ENCODE measurements at regions not wholly inside any gene's neighbourhood (a gene's known extent, or its start where the extent isn't known, plus 50 kb on each side); places are given as distances from the start of the nearest gene placed in this dataset.

DNA sequence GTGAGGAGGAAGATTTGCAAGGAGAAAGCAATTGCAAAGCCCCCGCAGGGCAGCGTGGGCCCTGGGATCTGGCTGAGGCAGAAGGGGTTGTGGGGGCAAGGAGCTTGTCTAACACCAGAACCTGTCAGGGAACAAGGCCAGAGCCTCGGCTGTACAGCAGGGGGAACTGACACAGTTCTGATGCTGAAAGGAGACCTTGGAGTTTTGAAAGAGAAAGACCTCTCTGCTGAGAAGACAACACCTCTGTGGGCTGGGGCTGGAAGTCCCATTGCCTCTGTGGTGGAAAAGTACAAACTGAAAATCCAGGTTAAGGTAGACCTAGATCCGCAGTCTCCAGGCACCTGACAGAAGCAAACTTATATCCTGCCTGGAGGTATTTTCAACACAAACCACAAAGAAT, 86.9 kb upstream of the CST7 start:
- peaks cover 5% of the 10 kb centered on the region for H3K27me3 Mint-ChIP-seq (ENCODE audit: low read depth, poor library complexity)

DNA sequence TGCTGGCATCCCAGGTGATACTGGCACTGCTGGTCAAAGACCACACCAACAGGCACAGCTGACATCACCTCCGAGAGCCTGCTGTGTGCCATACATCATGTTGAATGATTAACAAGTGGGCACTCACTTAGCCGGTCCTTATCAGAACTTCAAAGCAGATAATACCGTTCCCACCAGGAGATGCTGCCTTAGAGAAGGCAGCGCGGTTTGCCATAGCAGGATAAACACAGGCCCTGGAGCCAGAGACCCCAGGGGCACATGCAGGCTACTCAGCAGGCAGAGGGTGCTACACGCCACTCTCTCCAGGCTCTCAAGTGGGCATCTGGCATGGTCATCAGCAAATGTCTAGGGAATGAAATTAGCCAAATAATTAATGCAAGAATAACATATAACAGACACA, 86.5 kb upstream of the CST7 start:
- Mint-ChIP-seq H3K27me3 (ENCODE audit: low read depth, poor library complexity) (peaks cover 9% of the 10 kb centered on the region), H3K36me3 (ENCODE audit: low read depth) (peaks cover 5% of the 10 kb centered on the region), H3K4me1 (no peaks in the 10 kb centered on the region), H3K9me3 (peaks cover 63% of the 10 kb centered on the region), H3K27ac (no peak overlapping the region), H3K4me3 (no peak overlapping the region)
- TF ChIP-seq, protein P1, sequence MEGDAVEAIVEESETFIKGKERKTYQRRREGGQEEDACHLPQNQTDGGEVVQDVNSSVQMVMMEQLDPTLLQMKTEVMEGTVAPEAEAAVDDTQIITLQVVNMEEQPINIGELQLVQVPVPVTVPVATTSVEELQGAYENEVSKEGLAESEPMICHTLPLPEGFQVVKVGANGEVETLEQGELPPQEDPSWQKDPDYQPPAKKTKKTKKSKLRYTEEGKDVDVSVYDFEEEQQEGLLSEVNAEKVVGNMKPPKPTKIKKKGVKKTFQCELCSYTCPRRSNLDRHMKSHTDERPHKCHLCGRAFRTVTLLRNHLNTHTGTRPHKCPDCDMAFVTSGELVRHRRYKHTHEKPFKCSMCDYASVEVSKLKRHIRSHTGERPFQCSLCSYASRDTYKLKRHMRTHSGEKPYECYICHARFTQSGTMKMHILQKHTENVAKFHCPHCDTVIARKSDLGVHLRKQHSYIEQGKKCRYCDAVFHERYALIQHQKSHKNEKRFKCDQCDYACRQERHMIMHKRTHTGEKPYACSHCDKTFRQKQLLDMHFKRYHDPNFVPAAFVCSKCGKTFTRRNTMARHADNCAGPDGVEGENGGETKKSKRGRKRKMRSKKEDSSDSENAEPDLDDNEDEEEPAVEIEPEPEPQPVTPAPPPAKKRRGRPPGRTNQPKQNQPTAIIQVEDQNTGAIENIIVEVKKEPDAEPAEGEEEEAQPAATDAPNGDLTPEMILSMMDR (IDR thresholded peaks at IDR 0.05): no peak
- DNase-seq: no peak

More for the DNA sequence above, 86.9 kb upstream of the CST7 start:
- Mint-ChIP-seq H3K27ac (no peak overlapping the region), H3K9me3 (peaks cover 61% of the 10 kb centered on the region), H3K4me1 (no peaks in the 10 kb centered on the region), H3K4me3 (no peak overlapping the region), H3K36me3 (ENCODE audit: low read depth) (peaks cover 5% of the 10 kb centered on the region)
- no peak for DNase-seq
- TF ChIP-seq, protein P1 (IDR thresholded peaks at IDR 0.05): no peak

DNA sequence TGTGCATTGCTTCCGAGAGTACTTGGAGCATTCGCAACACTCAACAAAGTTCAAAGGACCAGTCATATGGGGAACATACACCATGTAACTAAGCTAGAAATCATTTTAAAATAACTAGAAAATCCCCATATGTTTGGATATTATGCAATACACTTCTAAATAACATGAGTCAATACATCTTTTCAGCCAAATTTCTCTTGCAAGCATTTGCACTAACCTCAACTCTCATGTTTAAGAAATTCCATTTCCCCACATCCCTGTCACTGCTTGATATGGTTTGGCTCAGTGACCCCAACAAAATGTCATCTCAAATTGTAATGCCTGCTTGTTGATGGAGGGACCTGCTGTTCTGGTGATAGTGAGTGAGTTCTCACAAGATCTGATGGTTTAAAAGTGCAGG, 85.7 kb upstream of the CST7 start:
- Mint-ChIP-seq H3K27ac (no peak overlapping the region), H3K36me3 (ENCODE audit: low read depth) (peaks cover 5% of the 10 kb centered on the region), H3K27me3 (ENCODE audit: low read depth, poor library complexity) (peaks cover 10% of the 10 kb centered on the region), H3K4me1 (no peaks in the 10 kb centered on the region), H3K4me3 (no peak overlapping the region), H3K9me3 (peaks cover 56% of the 10 kb centered on the region)
- no peak for DNase-seq
- TF ChIP-seq, protein P1 (IDR thresholded peaks at IDR 0.05): no peak

DNA sequence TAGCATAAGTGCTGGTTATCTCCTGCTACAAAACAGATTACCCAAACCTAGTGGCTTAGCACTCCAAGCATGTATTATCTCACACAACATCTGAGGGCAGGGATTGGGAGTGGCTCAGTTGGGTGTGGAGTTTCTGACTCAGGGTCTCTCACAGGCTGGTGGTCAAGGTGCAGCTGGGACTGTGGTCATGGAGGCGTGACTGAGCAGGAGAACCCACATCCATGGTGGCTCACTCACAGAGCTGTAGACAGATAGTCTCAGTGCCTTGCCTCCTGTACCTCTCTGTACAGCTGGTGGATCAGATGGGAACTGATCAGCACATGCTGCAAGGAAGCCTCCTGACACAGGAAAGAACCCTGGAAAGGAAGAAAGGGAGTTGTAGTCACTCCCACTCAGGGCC, 83.1 kb upstream of the CST7 start:
- peaks cover 41% of the 10 kb centered on the region for H3K9me3 Mint-ChIP-seq

DNA sequence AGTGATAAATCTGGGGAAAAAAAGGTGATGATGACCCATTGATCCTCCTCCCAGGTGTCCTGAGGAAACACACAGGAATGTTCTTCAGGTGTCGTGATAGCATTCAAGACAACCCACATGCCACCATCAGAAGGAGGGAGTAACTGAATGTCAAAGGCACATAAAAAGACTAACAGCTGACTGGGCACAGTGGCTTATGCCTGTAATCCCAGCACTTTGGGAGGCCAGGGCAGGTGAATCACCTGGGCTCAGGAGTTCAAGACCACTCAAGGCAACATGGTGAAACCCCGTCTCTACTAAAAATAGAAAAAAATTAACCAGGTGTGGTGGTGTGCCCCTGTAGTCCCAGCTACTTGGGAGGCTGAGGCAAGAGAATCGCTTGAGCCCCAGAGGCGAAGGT, 82.3 kb upstream of the CST7 start:
- H3K9me3 Mint-ChIP-seq: peaks cover 41% of the 10 kb centered on the region
- no peak overlapping the region for H3K27ac Mint-ChIP-seq
- H3K4me3 Mint-ChIP-seq: no peak overlapping the region
- TF ChIP-seq, protein P1 (IDR thresholded peaks at IDR 0.05): no peak
- peaks cover 16% of the 10 kb centered on the region for H3K4me1 Mint-ChIP-seq
- no peak for DNase-seq
- peaks cover 17% of the 10 kb centered on the region for H3K27me3 Mint-ChIP-seq (ENCODE audit: low read depth, poor library complexity)
- peaks cover 5% of the 10 kb centered on the region for H3K36me3 Mint-ChIP-seq (ENCODE audit: low read depth)

More for the DNA sequence above, 83.1 kb upstream of the CST7 start:
- Mint-ChIP-seq H3K36me3 (ENCODE audit: low read depth) (peaks cover 5% of the 10 kb centered on the region), H3K4me1 (peaks cover 10% of the 10 kb centered on the region), H3K4me3 (no peak overlapping the region), H3K27ac (no peak overlapping the region), H3K27me3 (ENCODE audit: low read depth, poor library complexity) (peaks cover 17% of the 10 kb centered on the region)
- DNase-seq: no peak
- TF ChIP-seq, protein P1 (IDR thresholded peaks at IDR 0.05): no peak

DNA sequence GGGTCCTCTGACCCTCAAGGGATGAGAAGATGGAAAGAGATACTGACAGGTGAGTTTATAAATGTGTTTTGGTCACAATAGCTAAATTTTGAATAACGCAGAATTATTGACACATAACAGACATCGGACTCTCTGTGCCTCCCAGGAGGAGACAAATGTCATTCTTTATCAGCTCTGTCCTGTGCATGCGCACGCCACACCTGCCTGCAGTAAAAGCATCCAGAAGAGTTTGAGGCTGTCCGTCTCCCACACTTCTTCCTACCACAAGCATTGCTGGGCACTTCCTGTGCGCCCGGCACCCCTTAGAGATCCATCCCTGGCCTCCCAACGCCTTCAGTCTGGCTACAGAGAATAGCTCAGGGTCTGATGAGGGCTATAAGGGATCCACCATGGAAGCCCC, 81.5 kb upstream of the CST7 start:
- no peak overlapping the region for H3K27ac Mint-ChIP-seq
- DNase-seq: no peak

More for the DNA sequence above, 81.5 kb upstream of the CST7 start:
- Mint-ChIP-seq H3K4me1 (peaks cover 23% of the 10 kb centered on the region), H3K9me3 (peaks cover 41% of the 10 kb centered on the region), H3K36me3 (ENCODE audit: low read depth) (peaks cover 5% of the 10 kb centered on the region), H3K4me3 (no peak overlapping the region), H3K27me3 (ENCODE audit: low read depth, poor library complexity) (peaks cover 17% of the 10 kb centered on the region)
- TF ChIP-seq, protein P1 (IDR thresholded peaks at IDR 0.05): no peak

All from nephron progenitor cell (in vitro differentiated cells).